Umbilical cord (tissue), 1 donor: ENCODE measurements at regions not wholly inside any gene's neighbourhood (a gene's known extent, or its start where the extent isn't known, plus 50 kb on each side); places are given as distances from the start of the nearest gene placed in this dataset.
A peak's percentile ranks its signal among the peaks of the same experiment; 100 is the strongest.

Source experiments
- DNase-seq: peaks from one replicate; pipeline ENCODE4 v3.0.0-alpha.2; 2015; ENCODE audit warnings: low spot score

GRCh38 chr17:73694491-73694890, 50.2 kb upstream of the SDK2 start:
- DNase-seq: no peak

- DNase-seq: no peak
These were observed 50.9 kb upstream of the SDK2 start for GRCh38 chr17:73695035-73695738.

- no peak for DNase-seq
These were observed 52.0 kb upstream of the SDK2 start for GRCh38 chr17:73696251-73696650.

- DNase-seq: no peak
These were observed 53.6 kb upstream of the SDK2 start for GRCh38 chr17:73697872-73698271.

- no peak for DNase-seq
These were observed 54.7 kb upstream of the SDK2 start for GRCh38 chr17:73698966-73699365.

GRCh38 chr17:73701701-73702100, 57.5 kb upstream of the SDK2 start:
- DNase-seq: peak; percentile 83

GRCh38 chr17:73703192-73703591, 58.9 kb upstream of the SDK2 start:
- DNase-seq: no peak

GRCh38 chr17:73703917-73704316, 59.7 kb upstream of the SDK2 start:
- DNase-seq: no peak

- peak; percentile 96 for DNase-seq
These were observed 61.3 kb upstream of the SDK2 start for GRCh38 chr17:73705594-73705993.

- DNase-seq: peak; percentile 70
These were observed 62.2 kb upstream of the SDK2 start for GRCh38 chr17:73706428-73706827.

GRCh38 chr17:73706858-73707257, 62.6 kb upstream of the SDK2 start:
- DNase-seq: no peak

- DNase-seq: no peak
These were observed 63.1 kb upstream of the SDK2 start for GRCh38 chr17:73707358-73707757.

GRCh38 chr17:73710095-73710592, 65.9 kb upstream of the SDK2 start:
- DNase-seq: peak; percentile 71

GRCh38 chr17:73711184-73711583, 66.9 kb upstream of the SDK2 start:
- DNase-seq: no peak

- DNase-seq: no peak
These were observed 67.7 kb upstream of the SDK2 start for GRCh38 chr17:73711916-73712315.

GRCh38 chr17:73713136-73713535, 68.9 kb upstream of the SDK2 start:
- DNase-seq: no peak

GRCh38 chr17:73715769-73716168, 71.5 kb upstream of the SDK2 start:
- DNase-seq: no peak

GRCh38 chr17:73717690-73718089, 73.4 kb upstream of the SDK2 start:
- DNase-seq: no peak

- DNase-seq: no peak
These were observed 74.1 kb upstream of the SDK2 start for GRCh38 chr17:73718362-73718761.

- no peak for DNase-seq
These were observed 74.7 kb upstream of the SDK2 start for GRCh38 chr17:73718912-73719311.

GRCh38 chr17:73719588-73720071, 75.4 kb upstream of the SDK2 start:
- DNase-seq: peak; percentile 71

GRCh38 chr17:73720187-73720834, 76.1 kb upstream of the SDK2 start:
- no peak for DNase-seq

GRCh38 chr17:73722165-73722564, 77.9 kb upstream of the SDK2 start:
- DNase-seq: no peak
